CD14-positive monocyte (primary cell): ENCODE measurements at regions not wholly inside any gene's neighbourhood (a gene's known extent, or its start where the extent isn't known, plus 50 kb on each side); places are given as distances from the start of the nearest gene placed in this dataset.
A peak's percentile ranks its signal among the peaks of the same experiment; 100 is the strongest.

ENCODE experiments used
- DNase-seq, 3 donors: peaks; one replicate each; pipeline ENCODE4 v3.0.0-alpha.2; 2011 to 2022
- H2AFZ ChIP-seq: 2 replicates; pipeline ENCODE4 v1.6.0; 2012; ENCODE audit warnings: mild to moderate bottlenecking, low read depth, low read length, inconsistent platforms; ENCODE audit not compliant: insufficient read depth, poor library complexity, severe bottlenecking
- H3K27ac ChIP-seq, 2 donors: 1 replicate in 1 of 2; 2 replicates in 1 of 2; pipeline ENCODE4 v1.5.1; 2012 to 2013; ENCODE audit warnings: low read length in 2 of 2, control low read depth in 1 of 2, inconsistent platforms in 1 of 2, low read depth in 1 of 2, mild to moderate bottlenecking in 1 of 2
- H3K27me3 ChIP-seq, 2 donors: one replicate each; pipeline versions ENCODE4 v1.6.0 to v1.6.1; 2011 to 2013; ENCODE audit warnings: low read length in 2 of 2; ENCODE audit not compliant: control insufficient read depth in 2 of 2, insufficient read depth in 2 of 2
- H3K36me3 ChIP-seq, 2 donors: replicated peaks in 1 of 2; 1 replicate in 1 of 2; 2 replicates in 1 of 2; pipeline versions ENCODE4 v1.5.1 to v1.6.1; 2012 to 2013; ENCODE audit warnings: low read length in 2 of 2, control low read depth in 1 of 2, inconsistent platforms in 1 of 2, mild to moderate bottlenecking in 1 of 2; ENCODE audit not compliant: insufficient read depth in 2 of 2, control insufficient read depth in 1 of 2
- H3K4me1 ChIP-seq, 2 donors: 1 replicate in 1 of 2; 2 replicates in 1 of 2; pipeline versions ENCODE4 v1.5.1 to v1.6.1; 2012 to 2013; ENCODE audit warnings: low read length in 2 of 2, control low read depth in 1 of 2, inconsistent platforms in 1 of 2, mild to moderate bottlenecking in 1 of 2, moderate library complexity in 1 of 2; ENCODE audit not compliant: insufficient read depth in 2 of 2, control insufficient read depth in 1 of 2
- H3K4me2 ChIP-seq: replicated peaks from 2 replicates; pipeline ENCODE3; 2012; ENCODE audit warnings: low read length, moderate library complexity, mild to moderate bottlenecking; ENCODE audit not compliant: poor library complexity, severe bottlenecking; ENCODE audit errors: extremely low read depth
- H3K4me3 ChIP-seq, 3 experiments: fragments of 200-600 bp in 1 of 3; sonication (generic) in 1 of 3; replicated peaks in 1 of 3; 1 replicate in 2 of 3; 2 replicates in 1 of 3; pipeline ENCODE4 v1.5.1; 2011 to 2013; ENCODE audit warnings: low read length in 3 of 3, mild to moderate bottlenecking in 3 of 3, control low read depth in 2 of 3, low read depth in 2 of 3, inconsistent platforms in 1 of 3, moderate library complexity in 1 of 3
- H3K79me2 ChIP-seq: 2 replicates; pipeline ENCODE4 v1.6.0; 2012; ENCODE audit warnings: mild to moderate bottlenecking, control low read depth, inconsistent platforms, low read length, moderate library complexity; ENCODE audit not compliant: insufficient read depth
- H3K9ac ChIP-seq: 2 replicates; pipeline ENCODE4 v1.6.0; 2017; ENCODE audit warnings: low read length, mild to moderate bottlenecking; ENCODE audit not compliant: insufficient read depth, poor library complexity, severe bottlenecking
- H3K9me3 ChIP-seq, 2 donors: replicated peaks in 1 of 2; 1 replicate in 1 of 2; 2 replicates in 1 of 2; pipeline versions ENCODE4 v1.5.1 to v1.6.1; 2012 to 2013; ENCODE audit warnings: low read length in 2 of 2, control low read depth in 1 of 2; ENCODE audit not compliant: control insufficient read depth in 1 of 2, insufficient read depth in 1 of 2
- H4K20me1 ChIP-seq: 2 replicates; pipeline ENCODE4 v1.6.0; 2012; ENCODE audit warnings: mild to moderate bottlenecking, low read length, control low read depth, moderate library complexity; ENCODE audit not compliant: insufficient read depth
- H3K27ac Mint-ChIP-seq, 7 donors: one replicate each; pipeline ENCODE4 v1.8.0; 2020; ENCODE audit warnings: mild to moderate bottlenecking in 7 of 7, mixed read lengths in 7 of 7, moderate library complexity in 6 of 7, inconsistent platforms in 2 of 7
- H3K27me3 Mint-ChIP-seq, 3 donors: one replicate each; pipeline ENCODE4 v1.8.0; 2021 to 2022; ENCODE audit warnings: low read depth in 3 of 3, mild to moderate bottlenecking in 3 of 3, mixed read lengths in 3 of 3, moderate library complexity in 3 of 3, inconsistent platforms in 1 of 3
- H3K36me3 Mint-ChIP-seq, 2 donors: one replicate each; pipeline ENCODE4 v1.8.0; 2020; ENCODE audit warnings: mixed read lengths in 2 of 2, inconsistent platforms in 1 of 2, mild to moderate bottlenecking in 1 of 2
- H3K4me1 Mint-ChIP-seq: one replicate; pipeline ENCODE4 v1.8.0; 2020; ENCODE audit warnings: mild to moderate bottlenecking, mixed read lengths
- H3K4me3 Mint-ChIP-seq, 2 donors: one replicate each; pipeline ENCODE4 v1.8.0; 2020; ENCODE audit warnings: mild to moderate bottlenecking in 2 of 2, mixed read lengths in 2 of 2, moderate library complexity in 1 of 2
- H3K9me3 Mint-ChIP-seq, 7 donors: one replicate each; pipeline ENCODE4 v1.8.0; 2020 to 2022; ENCODE audit warnings: mixed read lengths in 7 of 7, mild to moderate bottlenecking in 6 of 7, moderate library complexity in 6 of 7, inconsistent platforms in 2 of 7
- WGBS: methylation state at CpG from one replicate; pipeline ENCODE4 v1.1.5; 2013; ENCODE audit warnings: missing lambda C conversion rate; ENCODE audit not compliant: insufficient coverage; 5-methylcytosine and 5-hydroxymethylcytosine counted together
- intact Hi-C, 2 donors: fragments of 100-400 bp; cut with micrococcal nuclease; formaldehyde crosslinking; loops; one replicate each; pipeline versions ENCODE4 v1.15.0 to v1.15.1; 2023
- TF ChIP-seq, protein P1 (sequence below): fragments of 200-600 bp; IDR thresholded peaks from one replicate; pipeline ENCODE4 v1.8.0; 2022; ENCODE audit warnings: antibody characterized with exemption, mild to moderate bottlenecking

DNA sequence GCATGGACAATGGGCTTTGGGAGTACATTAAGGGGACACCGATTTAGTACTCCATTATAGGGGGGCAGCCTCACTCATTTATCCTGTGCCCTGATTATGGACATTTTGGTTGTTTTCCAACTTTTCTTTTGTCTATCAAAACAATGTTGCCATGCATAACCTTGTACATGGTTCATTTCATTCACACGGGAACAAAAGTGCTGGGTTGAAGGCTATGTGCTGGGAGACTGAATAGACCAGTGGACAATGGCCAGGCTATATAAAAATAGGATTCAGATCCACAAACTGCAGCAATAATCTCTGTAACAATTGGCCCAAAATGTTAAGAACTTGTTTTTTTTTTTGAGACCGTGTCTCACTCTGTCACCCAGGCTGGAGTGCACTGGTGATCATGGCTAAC, 100.7 kb upstream of the GMDS start:
- no peak overlapping the region for H3K27ac Mint-ChIP-seq
- no peaks in the 10 kb centered on the region for H3K27me3 ChIP-seq
- peaks cover 3 to 5% of the 10 kb centered on the region in 2 donors for H3K9me3 ChIP-seq
- no peak overlapping the region for H3K9ac ChIP-seq
- no peaks in the 10 kb centered on the region for H4K20me1 ChIP-seq
- H3K4me2 ChIP-seq: no peak overlapping the region
- H3K9me3 Mint-ChIP-seq: peaks cover 0 to 11% (median 4%) of the 10 kb centered on the region in 7 donors
- H3K36me3 ChIP-seq: no peaks in the 10 kb centered on the region
- no peaks in the 10 kb centered on the region for H3K4me1 ChIP-seq
- H3K27me3 Mint-ChIP-seq: peaks cover 0 to 4% (median 0%) of the 10 kb centered on the region in 3 donors
- H3K4me3 Mint-ChIP-seq: no peak overlapping the region
- TF ChIP-seq, protein P1, sequence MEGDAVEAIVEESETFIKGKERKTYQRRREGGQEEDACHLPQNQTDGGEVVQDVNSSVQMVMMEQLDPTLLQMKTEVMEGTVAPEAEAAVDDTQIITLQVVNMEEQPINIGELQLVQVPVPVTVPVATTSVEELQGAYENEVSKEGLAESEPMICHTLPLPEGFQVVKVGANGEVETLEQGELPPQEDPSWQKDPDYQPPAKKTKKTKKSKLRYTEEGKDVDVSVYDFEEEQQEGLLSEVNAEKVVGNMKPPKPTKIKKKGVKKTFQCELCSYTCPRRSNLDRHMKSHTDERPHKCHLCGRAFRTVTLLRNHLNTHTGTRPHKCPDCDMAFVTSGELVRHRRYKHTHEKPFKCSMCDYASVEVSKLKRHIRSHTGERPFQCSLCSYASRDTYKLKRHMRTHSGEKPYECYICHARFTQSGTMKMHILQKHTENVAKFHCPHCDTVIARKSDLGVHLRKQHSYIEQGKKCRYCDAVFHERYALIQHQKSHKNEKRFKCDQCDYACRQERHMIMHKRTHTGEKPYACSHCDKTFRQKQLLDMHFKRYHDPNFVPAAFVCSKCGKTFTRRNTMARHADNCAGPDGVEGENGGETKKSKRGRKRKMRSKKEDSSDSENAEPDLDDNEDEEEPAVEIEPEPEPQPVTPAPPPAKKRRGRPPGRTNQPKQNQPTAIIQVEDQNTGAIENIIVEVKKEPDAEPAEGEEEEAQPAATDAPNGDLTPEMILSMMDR: no peak
- intact Hi-C loops: no loop called here
- WGBS: 90% methylated on average over 1 of the region's 3 CpGs
- no peak for DNase-seq
- no peaks in the 10 kb centered on the region for H3K79me2 ChIP-seq
- H3K4me3 ChIP-seq: no peak overlapping the region
- no peak overlapping the region for H2AFZ ChIP-seq
- H3K27ac ChIP-seq: no peak overlapping the region
- peaks cover 2 to 3% of the 10 kb centered on the region in 2 donors for H3K36me3 Mint-ChIP-seq
- H3K4me1 Mint-ChIP-seq: no peaks in the 10 kb centered on the region

GRCh38 chr6:2344319-2344905, 99.0 kb upstream of the GMDS start:
- DNase-seq: no peak
- no peak overlapping the region for H3K4me3 ChIP-seq
- H3K79me2 ChIP-seq: no peaks in the 10 kb centered on the region
- WGBS: 100% methylated on average over 1 of the region's 6 CpGs
- no peaks in the 10 kb centered on the region for H3K27me3 ChIP-seq
- no peak overlapping the region for H3K27ac ChIP-seq
- no peak overlapping the region for H3K9ac ChIP-seq
- Mint-ChIP-seq H3K36me3 (peaks cover 2 to 3% of the 10 kb centered on the region in 2 donors), H3K4me3 (no peak overlapping the region), H3K9me3 (peaks cover 8 to 24% (median 13%) of the 10 kb centered on the region in 7 donors), H3K27me3 (peaks cover 0 to 4% (median 0%) of the 10 kb centered on the region in 3 donors), H3K4me1 (no peaks in the 10 kb centered on the region), H3K27ac (peak overlapping the region in 1 of 7 donors; percentile 62)
- H3K9me3 ChIP-seq: peaks cover 10 to 15% of the 10 kb centered on the region in 2 donors
- H3K4me2 ChIP-seq: no peak overlapping the region
- no peak overlapping the region for H2AFZ ChIP-seq
- no peaks in the 10 kb centered on the region for H3K4me1 ChIP-seq
- no peaks in the 10 kb centered on the region for H3K36me3 ChIP-seq
- intact Hi-C loops: no loop called here
- TF ChIP-seq, protein P1: no peak
- no peaks in the 10 kb centered on the region for H4K20me1 ChIP-seq
